RWPE1 (cell line): ENCODE measurements at regions not wholly inside any gene's neighbourhood (a gene's known extent, or its start where the extent isn't known, plus 50 kb on each side); places are given as distances from the start of the nearest gene placed in this dataset.

Experiments used
- CTCF ChIA-PET: fragments of 350-600 bp; sonication (Branson Sonifier 250); formaldehyde crosslinking; extraction: SDS; loops from one replicate; lab custom pipeline; 2021; lab: Yijun Ruan, JAX
- POLR2A ChIA-PET: fragments of 400-600 bp; formaldehyde crosslinking; extraction: SDS; loops from one replicate; lab custom pipeline; 2020; ENCODE audit warnings: antibody characterized with exemption; ENCODE audit not compliant: low non-redundant PET; lab: Yijun Ruan, JAX
- DNase-seq: peaks from one replicate; pipeline ENCODE4 v3.0.0; 2012; ENCODE audit warnings: low spot score
- H3K27ac ChIP-seq: fragments of 450-650 bp; 2 replicates; pipeline ENCODE4 v1.5.1; 2017
- TF ChIP-seq, protein P1 (sequence below): fragments of 450-650 bp; conservative IDR thresholded peaks from 2 replicates; pipeline ENCODE4 v1.5.1; 2017; ENCODE audit warnings: low read depth, mild to moderate bottlenecking

DNA sequence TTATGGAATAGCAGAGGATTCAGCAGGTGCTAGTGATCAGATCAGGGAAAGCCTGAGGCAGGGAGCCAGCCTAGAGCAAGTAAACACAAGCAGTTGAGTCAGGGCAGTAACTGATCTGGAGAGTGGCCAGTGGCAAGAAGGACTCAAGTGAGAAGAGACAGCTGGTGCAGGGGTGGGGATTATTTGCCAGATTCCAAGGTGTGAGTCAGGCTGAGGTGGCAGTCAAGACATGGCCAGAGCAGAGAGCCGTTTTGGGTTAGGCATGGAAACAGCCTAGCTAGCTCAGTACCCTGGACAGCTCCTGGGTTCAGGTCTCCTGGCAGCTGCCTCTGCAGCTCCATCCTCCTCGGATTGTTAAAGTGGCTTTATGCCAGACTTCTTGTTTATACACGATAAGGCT lies 281.9 kb upstream of the ONECUT1 start:
- peak overlapping the region; percentile 17 for H3K27ac ChIP-seq
- TF ChIP-seq, protein P1, sequence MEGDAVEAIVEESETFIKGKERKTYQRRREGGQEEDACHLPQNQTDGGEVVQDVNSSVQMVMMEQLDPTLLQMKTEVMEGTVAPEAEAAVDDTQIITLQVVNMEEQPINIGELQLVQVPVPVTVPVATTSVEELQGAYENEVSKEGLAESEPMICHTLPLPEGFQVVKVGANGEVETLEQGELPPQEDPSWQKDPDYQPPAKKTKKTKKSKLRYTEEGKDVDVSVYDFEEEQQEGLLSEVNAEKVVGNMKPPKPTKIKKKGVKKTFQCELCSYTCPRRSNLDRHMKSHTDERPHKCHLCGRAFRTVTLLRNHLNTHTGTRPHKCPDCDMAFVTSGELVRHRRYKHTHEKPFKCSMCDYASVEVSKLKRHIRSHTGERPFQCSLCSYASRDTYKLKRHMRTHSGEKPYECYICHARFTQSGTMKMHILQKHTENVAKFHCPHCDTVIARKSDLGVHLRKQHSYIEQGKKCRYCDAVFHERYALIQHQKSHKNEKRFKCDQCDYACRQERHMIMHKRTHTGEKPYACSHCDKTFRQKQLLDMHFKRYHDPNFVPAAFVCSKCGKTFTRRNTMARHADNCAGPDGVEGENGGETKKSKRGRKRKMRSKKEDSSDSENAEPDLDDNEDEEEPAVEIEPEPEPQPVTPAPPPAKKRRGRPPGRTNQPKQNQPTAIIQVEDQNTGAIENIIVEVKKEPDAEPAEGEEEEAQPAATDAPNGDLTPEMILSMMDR = no peak
- ChIA-PET CTCF (no interaction called here), POLR2A (no interaction called here)
- DNase-seq = peak; percentile 84

DNA sequence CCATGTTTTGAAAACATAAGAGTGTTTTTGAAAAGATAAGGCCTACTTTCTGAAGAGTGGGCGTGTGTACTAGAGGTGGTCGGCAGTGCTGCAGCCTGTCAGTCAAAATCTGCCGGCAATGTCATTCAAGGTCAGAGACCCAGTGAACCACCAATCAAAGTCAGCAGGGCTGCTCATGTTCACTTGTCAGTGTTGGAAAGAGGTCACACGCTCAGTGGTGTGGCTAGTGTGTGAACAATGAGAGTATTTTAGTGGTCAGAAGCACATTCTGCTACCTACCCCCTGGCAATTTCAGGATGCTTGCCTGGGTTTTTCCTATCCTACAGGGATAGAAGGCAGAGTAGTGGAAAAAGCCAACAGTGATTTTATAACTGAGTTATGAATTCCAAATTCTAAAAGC lies 278.5 kb upstream of the ONECUT1 start:
- no peak for DNase-seq
- POLR2A ChIA-PET = no interaction called here
- TF ChIP-seq, protein P1 = no peak
- CTCF ChIA-PET = no interaction called here
- no peak overlapping the region for H3K27ac ChIP-seq

DNA sequence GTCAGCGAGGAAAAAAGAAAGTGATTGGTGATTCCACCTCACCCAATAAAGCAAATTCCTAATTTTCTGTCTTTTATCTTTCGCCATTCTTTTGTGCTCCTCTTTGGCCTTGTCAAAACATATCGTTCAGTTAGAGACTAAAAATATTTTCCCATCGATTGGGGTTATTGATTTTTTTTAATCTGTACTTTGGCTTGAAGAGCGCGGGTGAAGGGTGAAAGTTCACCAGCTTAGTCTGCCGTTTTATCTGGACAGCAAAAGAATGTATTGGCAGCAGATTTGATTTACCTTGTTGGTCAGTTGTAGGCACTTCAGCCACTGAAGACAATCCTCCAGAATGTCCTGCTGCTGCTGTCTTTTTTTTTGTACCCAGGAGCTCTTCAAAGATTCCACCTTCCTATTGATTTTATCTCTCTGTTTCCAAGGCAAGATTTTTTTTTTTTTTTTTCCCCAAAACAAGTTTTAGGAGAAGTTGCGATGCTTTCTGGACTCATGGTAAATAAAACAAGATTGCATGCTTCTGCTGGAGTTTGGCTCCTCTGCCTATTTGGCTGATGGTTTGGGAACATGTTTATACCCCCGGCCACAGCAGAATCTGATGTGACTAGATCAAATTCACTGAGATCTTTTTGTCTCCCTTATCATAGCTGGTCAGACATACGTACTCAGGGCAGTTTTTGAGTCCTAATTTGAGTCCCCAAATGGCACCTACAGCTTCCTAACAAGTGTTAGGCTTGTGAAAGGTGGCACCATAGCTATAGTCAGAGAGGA lies 269.3 kb upstream of the ONECUT1 start:
- DNase-seq = no peak
- POLR2A ChIA-PET = no interaction called here
- no peak overlapping the region for H3K27ac ChIP-seq
- TF ChIP-seq, protein P1 = no peak
- CTCF ChIA-PET = no interaction called here

DNA sequence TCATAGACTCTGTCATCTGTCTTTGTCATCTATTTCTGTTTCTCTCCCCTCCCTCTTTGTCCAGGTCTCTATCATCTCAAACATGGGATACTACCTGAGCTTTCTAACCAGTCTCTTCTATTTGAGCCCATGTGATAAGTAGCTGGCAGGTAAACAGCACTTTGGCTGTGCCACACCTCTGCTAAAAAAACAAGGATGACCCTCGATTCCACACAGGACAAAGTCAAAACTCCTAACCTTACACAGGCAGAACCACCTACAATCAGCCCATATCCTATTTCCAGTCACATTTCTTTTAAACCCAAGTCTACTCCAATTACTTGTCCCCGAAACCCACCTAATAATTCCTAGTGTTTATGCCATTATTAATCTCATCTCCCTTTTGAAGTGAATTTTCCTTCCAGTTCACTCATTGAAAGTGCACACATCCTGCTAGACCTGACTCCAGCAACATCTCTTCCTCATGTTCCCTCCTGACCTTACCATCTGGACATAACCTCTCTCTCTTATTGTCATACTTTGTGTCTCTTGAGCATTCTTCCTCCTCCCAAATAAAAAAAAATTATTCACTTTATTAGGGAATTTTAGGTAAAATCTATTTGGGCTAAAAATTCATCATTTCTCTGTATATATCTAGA lies 256.1 kb upstream of the ONECUT1 start:
- ChIA-PET CTCF (no interaction called here), POLR2A (no interaction called here)
- TF ChIP-seq, protein P1 = no peak
- no peak for DNase-seq
- no peak overlapping the region for H3K27ac ChIP-seq

DNA sequence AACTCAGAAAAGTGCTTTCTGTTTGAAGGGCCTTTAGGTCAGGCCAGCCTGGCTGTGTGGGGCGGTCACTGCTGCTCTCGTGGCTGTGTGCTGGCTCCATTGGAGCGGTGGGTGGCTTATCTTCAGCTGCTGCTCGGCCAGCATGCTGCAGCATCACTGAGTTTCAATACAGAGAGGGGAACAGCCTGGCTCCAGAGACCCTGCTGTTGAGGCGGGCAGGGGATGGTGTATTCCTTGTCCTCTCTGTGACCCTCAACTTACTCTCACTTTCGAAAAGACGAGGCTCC lies 248.5 kb upstream of the ONECUT1 start:
- TF ChIP-seq, protein P1 = no peak
- no peak overlapping the region for H3K27ac ChIP-seq
- ChIA-PET CTCF (no interaction called here), POLR2A (no interaction called here)
- DNase-seq = no peak

DNA sequence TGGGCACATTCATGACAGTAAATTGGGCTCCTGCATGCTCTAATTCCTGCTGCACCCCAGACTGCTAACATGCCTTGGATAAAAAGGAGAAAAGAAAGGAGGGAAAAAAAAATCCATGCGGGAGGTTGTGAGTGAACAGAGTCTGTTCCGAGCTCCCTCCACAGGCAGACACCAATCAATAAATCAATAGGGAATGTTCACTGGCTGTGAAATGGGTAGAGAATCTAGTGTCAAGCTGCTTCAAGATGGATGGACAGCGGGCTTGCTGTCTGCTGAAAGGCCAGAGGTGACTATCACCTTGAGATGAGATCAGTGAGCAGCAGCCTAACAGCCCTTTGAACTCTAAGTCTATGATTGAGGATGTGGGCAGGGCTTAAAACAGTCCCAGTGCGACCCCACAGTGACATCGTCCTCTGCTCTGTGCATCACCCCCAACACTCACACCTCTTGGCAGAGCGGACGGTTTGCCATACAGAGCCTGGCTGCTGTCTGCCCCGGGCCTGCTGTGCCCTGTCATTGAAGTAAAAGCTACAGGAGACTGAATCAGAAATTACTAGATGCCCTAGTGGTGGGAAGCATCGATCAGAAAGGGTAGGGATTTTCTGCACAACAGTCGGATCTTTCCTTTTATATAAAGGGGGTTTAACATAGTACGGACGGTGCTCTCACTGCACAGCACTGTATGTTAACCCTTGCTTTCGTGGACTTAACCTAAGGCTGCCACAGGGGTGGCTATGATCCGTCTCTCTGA lies 247.9 kb upstream of the ONECUT1 start:
- POLR2A ChIA-PET = no interaction called here

More for the DNA sequence above, 247.9 kb upstream of the ONECUT1 start:
- H3K27ac ChIP-seq = no peak overlapping the region
- CTCF ChIA-PET = no interaction called here
- TF ChIP-seq, protein P1 = no peak
- no peak for DNase-seq
